Liver (tissue), 8 donors: ENCODE measurements at regions not wholly inside any gene's neighbourhood (a gene's known extent, or its start where the extent isn't known, plus 50 kb on each side); places are given as distances from the start of the nearest gene placed in this dataset.
A peak's percentile ranks its signal among the peaks of the same experiment; 100 is the strongest.

Source experiments
- DNase-seq: peaks from one replicate; pipeline ENCODE4 v3.0.0-alpha.2; 2017; ENCODE audit warnings: low spot score
- H3K27ac ChIP-seq, 2 donors: one replicate each; pipeline ENCODE4 v1.7.0; 2013; ENCODE audit warnings: inconsistent platforms in 2 of 2, low read length in 2 of 2, control low read depth in 1 of 2, low read depth in 1 of 2, mild to moderate bottlenecking in 1 of 2
- H3K27me3 ChIP-seq, 4 donors: one replicate each; pipeline versions ENCODE4 v1.6.1 to v1.7.0; 2013; ENCODE audit warnings: low read length in 3 of 4, inconsistent platforms in 1 of 4, mild to moderate bottlenecking in 1 of 4, moderate library complexity in 1 of 4; ENCODE audit not compliant: control insufficient read depth in 4 of 4, insufficient read depth in 4 of 4
- H3K36me3 ChIP-seq, 4 donors: one replicate each; pipeline versions ENCODE4 v1.6.1 to v1.7.0; 2013; ENCODE audit warnings: low read length in 3 of 4, mild to moderate bottlenecking in 3 of 4, low read depth in 1 of 4, moderate library complexity in 1 of 4; ENCODE audit not compliant: control insufficient read depth in 4 of 4, insufficient read depth in 3 of 4
- H3K4me1 ChIP-seq, 4 donors: one replicate each; pipeline versions ENCODE4 v1.6.1 to v1.7.0; 2013; ENCODE audit warnings: low read length in 3 of 4, mild to moderate bottlenecking in 3 of 4, moderate library complexity in 1 of 4; ENCODE audit not compliant: control insufficient read depth in 4 of 4, insufficient read depth in 4 of 4
- H3K4me3 ChIP-seq, 3 donors: one replicate each; pipeline versions ENCODE4 v1.6.1 to v1.7.0; 2013; ENCODE audit warnings: low read length in 3 of 3, control low read depth in 1 of 3, low read depth in 1 of 3, mild to moderate bottlenecking in 1 of 3
- H3K9ac ChIP-seq, 2 donors: one replicate each; pipeline ENCODE4 v1.7.0; 2013; ENCODE audit warnings: low read length in 2 of 2, mild to moderate bottlenecking in 2 of 2, moderate library complexity in 2 of 2, control low read depth in 1 of 2, low read depth in 1 of 2
- H3K9me3 ChIP-seq, 4 donors: one replicate each; pipeline versions ENCODE4 v1.6.1 to v1.7.0; 2013; ENCODE audit warnings: low read length in 3 of 4; ENCODE audit not compliant: control insufficient read depth in 4 of 4
- ATF3 ChIP-seq: IDR thresholded peaks from 2 replicates; pipeline ENCODE4 v1.6.1; 2016; ENCODE audit warnings: antibody characterized with exemption
- EGR1 ChIP-seq, 2 donors: IDR thresholded peaks; 2 replicates each; pipeline ENCODE4 v1.6.1; 2016 to 2018; ENCODE audit warnings: antibody characterized with exemption in 2 of 2, low read depth in 2 of 2
- FOXA1 ChIP-seq: IDR thresholded peaks from 2 replicates; pipeline ENCODE4 v1.6.1; 2016; ENCODE audit warnings: antibody characterized with exemption
- FOXA2 ChIP-seq: IDR thresholded peaks from 2 replicates; pipeline ENCODE4 v1.6.1; 2016; ENCODE audit warnings: antibody characterized with exemption
- GABPA ChIP-seq, 2 donors: IDR thresholded peaks in 1 of 2; conservative IDR thresholded peaks in 1 of 2; 2 replicates each; pipeline ENCODE4 v1.6.1; 2016; ENCODE audit warnings: antibody characterized with exemption in 2 of 2, mild to moderate bottlenecking in 1 of 2, moderate library complexity in 1 of 2
- HNF4A ChIP-seq, 2 donors: conservative IDR thresholded peaks; 2 replicates each; pipeline ENCODE4 v1.6.1; 2016; ENCODE audit warnings: antibody characterized with exemption in 2 of 2, mild to moderate bottlenecking in 2 of 2
- HNF4G ChIP-seq: IDR thresholded peaks from 2 replicates; pipeline ENCODE4 v1.6.1; 2016; ENCODE audit warnings: antibody characterized with exemption
- JUND ChIP-seq, 2 donors: IDR thresholded peaks; 2 replicates each; pipeline ENCODE4 v1.6.1; 2016; ENCODE audit warnings: antibody characterized with exemption in 2 of 2
- MAX ChIP-seq: IDR thresholded peaks from 2 replicates; pipeline ENCODE4 v1.6.1; 2016; ENCODE audit warnings: antibody characterized with exemption
- NR2F2 ChIP-seq: IDR thresholded peaks from 2 replicates; pipeline ENCODE4 v1.6.1; 2016; ENCODE audit warnings: antibody characterized with exemption
- RAD21 ChIP-seq, 2 donors: IDR thresholded peaks; 2 replicates each; pipeline ENCODE4 v1.6.1; 2016; ENCODE audit warnings: antibody characterized with exemption in 2 of 2, mild to moderate bottlenecking in 2 of 2
- REST ChIP-seq: IDR thresholded peaks from 2 replicates; pipeline ENCODE4 v1.6.1; 2016; ENCODE audit warnings: antibody characterized with exemption, mild to moderate bottlenecking
- RXRA ChIP-seq, 2 donors: IDR thresholded peaks; 2 replicates each; pipeline ENCODE4 v1.6.1; 2017 to 2018; ENCODE audit warnings: antibody characterized with exemption in 2 of 2, mild to moderate bottlenecking in 1 of 2
- SP1 ChIP-seq: IDR thresholded peaks from 2 replicates; pipeline ENCODE4 v1.6.1; 2018; ENCODE audit warnings: antibody characterized with exemption, mild to moderate bottlenecking
- TAF1 ChIP-seq: conservative IDR thresholded peaks from 2 replicates; pipeline ENCODE4 v1.6.1; 2016; ENCODE audit warnings: antibody characterized with exemption, mild to moderate bottlenecking
- YY1 ChIP-seq: IDR thresholded peaks from 2 replicates; pipeline ENCODE4 v1.6.1; 2016; ENCODE audit warnings: antibody characterized with exemption, mild to moderate bottlenecking
- WGBS: extraction: QIAGEN DNeasy Blood & Tissue Kit; methylation state at CpG from one replicate; pipeline ENCODE4 v1.1.7; 2013; 5-methylcytosine and 5-hydroxymethylcytosine counted together
- TF ChIP-seq, protein P1 (sequence below): fragments of 150-350 bp; IDR thresholded peaks from 2 replicates; pipeline ENCODE4 v1.5.1; 2017; ENCODE audit warnings: improper control_type of control experiment, low read depth, low read length; ENCODE audit not compliant: missing input control
- TF ChIP-seq, protein P2 (sequence below): IDR thresholded peaks from 2 replicates; pipeline ENCODE4 v1.6.1; 2016; ENCODE audit warnings: antibody characterized with exemption
- donor health status: healthy.
- donor health status: healthy.
- donor health status: healthy.
- donor health status: healthy.
- donor health status: healthy.

DNA sequence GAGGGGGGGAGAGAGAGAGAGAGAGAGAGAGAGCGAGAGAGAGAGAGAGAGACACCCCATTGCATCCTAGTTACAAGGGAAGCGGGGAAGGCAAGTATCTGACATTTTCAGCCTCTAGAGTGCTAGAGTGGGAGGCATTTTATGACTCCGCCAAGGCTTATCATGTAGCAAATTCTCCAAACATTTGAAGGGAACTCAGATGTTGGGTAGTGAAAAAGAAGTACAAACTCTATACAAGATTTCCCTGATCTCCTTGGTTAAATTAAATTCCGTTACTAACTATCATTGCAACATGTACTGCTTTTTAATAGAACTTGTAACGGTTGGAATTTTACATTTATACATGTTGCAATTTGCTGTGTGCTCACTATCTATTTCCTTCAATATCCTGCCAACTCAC is 83.4 kb upstream of the FAM3C start (continued):
- TF ChIP-seq ATF3 (no peak), RAD21 (IDR thresholded peaks at IDR 0.05) (no peak), NR2F2 (no peak), HNF4G (no peak)

DNA sequence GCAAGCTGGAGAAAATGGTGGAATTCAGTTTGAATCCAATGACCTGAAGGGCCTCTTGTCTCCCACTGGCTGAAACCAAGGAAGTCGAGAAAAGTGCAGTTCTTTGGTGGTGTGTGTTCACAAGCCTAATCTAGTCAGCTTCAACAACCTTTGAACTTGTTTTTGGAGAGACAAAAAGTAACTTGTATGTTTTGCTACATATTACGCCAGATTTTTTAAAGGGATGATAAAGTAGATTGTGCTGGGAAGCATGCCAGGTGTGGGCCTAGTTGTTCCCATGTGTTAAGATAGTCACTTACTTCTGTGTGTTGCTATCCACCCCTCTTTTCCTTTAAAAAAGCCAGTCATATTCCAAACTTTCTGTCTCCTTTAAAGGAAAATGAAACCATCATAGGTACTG is 79.7 kb upstream of the FAM3C start:
- Histone ChIP-seq H3K4me3 (no peak overlapping the region), H3K36me3 (no peaks in the 10 kb centered on the region), H3K4me1 (peaks cover 0 to 13% (median 0%) of the 10 kb centered on the region in 4 donors), H3K9ac (no peak overlapping the region), H3K27ac (peak overlapping the region in 1 of 2 donors; percentile 19), H3K9me3 (no peaks in the 10 kb centered on the region), H3K27me3 (no peaks in the 10 kb centered on the region)
- peak; percentile 57 to 65 for TF ChIP-seq RXRA (IDR thresholded peaks at IDR 0.05)
- peak; percentile 64 to 78 for TF ChIP-seq HNF4A (conservative IDR thresholded peaks at IDR 0.05)
- no peak for TF ChIP-seq FOXA1
- TF ChIP-seq, protein P1, sequence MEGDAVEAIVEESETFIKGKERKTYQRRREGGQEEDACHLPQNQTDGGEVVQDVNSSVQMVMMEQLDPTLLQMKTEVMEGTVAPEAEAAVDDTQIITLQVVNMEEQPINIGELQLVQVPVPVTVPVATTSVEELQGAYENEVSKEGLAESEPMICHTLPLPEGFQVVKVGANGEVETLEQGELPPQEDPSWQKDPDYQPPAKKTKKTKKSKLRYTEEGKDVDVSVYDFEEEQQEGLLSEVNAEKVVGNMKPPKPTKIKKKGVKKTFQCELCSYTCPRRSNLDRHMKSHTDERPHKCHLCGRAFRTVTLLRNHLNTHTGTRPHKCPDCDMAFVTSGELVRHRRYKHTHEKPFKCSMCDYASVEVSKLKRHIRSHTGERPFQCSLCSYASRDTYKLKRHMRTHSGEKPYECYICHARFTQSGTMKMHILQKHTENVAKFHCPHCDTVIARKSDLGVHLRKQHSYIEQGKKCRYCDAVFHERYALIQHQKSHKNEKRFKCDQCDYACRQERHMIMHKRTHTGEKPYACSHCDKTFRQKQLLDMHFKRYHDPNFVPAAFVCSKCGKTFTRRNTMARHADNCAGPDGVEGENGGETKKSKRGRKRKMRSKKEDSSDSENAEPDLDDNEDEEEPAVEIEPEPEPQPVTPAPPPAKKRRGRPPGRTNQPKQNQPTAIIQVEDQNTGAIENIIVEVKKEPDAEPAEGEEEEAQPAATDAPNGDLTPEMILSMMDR = no peak
- TF ChIP-seq JUND (IDR thresholded peaks at IDR 0.05) = peak in 1 of 2 donors; percentile 26
- no peak for TF ChIP-seq TAF1
- TF ChIP-seq REST = peak; percentile 45
- TF ChIP-seq YY1 = peak; percentile 81
- no peak for TF ChIP-seq EGR1 (IDR thresholded peaks at IDR 0.05; ENCODE audit: low read depth in 2 of 2)
- TF ChIP-seq, protein P2, sequence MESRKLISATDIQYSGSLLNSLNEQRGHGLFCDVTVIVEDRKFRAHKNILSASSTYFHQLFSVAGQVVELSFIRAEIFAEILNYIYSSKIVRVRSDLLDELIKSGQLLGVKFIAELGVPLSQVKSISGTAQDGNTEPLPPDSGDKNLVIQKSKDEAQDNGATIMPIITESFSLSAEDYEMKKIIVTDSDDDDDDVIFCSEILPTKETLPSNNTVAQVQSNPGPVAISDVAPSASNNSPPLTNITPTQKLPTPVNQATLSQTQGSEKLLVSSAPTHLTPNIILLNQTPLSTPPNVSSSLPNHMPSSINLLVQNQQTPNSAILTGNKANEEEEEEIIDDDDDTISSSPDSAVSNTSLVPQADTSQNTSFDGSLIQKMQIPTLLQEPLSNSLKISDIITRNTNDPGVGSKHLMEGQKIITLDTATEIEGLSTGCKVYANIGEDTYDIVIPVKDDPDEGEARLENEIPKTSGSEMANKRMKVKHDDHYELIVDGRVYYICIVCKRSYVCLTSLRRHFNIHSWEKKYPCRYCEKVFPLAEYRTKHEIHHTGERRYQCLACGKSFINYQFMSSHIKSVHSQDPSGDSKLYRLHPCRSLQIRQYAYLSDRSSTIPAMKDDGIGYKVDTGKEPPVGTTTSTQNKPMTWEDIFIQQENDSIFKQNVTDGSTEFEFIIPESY = peak; percentile 40
- peak; percentile 59 for TF ChIP-seq MAX
- peak; percentile 17 for TF ChIP-seq ATF3
- TF ChIP-seq SP1 = peak; percentile 77
- TF ChIP-seq FOXA2 = no peak
- peak in 1 of 2 donors; percentile 28 for TF ChIP-seq RAD21 (IDR thresholded peaks at IDR 0.05)
- no peak for TF ChIP-seq NR2F2
- no peak for TF ChIP-seq GABPA (IDR thresholded peaks at IDR 0.05 in 1 of 2, conservative IDR thresholded peaks at IDR 0.05 in 1 of 2)
- no peak for TF ChIP-seq HNF4G
- 23% methylated on average over 2 of the region's 2 CpGs for WGBS
- DNase-seq = no peak
